Breast epithelium (tissue), 4 donors: ENCODE measurements at regions not wholly inside any gene's neighbourhood (a gene's known extent, or its start where the extent isn't known, plus 50 kb on each side); places are given as distances from the start of the nearest gene placed in this dataset.

Source experiments
- DNase-seq, 2 donors: peaks; one replicate each; pipeline ENCODE4 v3.0.0-alpha.2; 2019; ENCODE audit warnings: low spot score in 2 of 2
- H3K27ac ChIP-seq, 2 donors: fragments of 200-600 bp; sonication (generic) in 1 of 2; one replicate each; pipeline ENCODE4 v1.5.1; 2016 to 2019; ENCODE audit warnings: mild to moderate bottlenecking in 1 of 2
- H3K27me3 ChIP-seq, 2 donors: fragments of 200-600 bp; sonication (generic) in 1 of 2; one replicate each; pipeline versions ENCODE4 v1.5.1 to v1.6.0; 2017 to 2019; ENCODE audit warnings: control low read depth in 1 of 2, mild to moderate bottlenecking in 1 of 2
- H3K36me3 ChIP-seq: fragments of 200-600 bp; one replicate; pipeline ENCODE4 v1.5.1; 2019
- H3K4me1 ChIP-seq, 2 donors: fragments of 200-600 bp; sonication (generic); one replicate each; pipeline ENCODE4 v1.5.1; 2016 to 2019; ENCODE audit warnings: control low read depth in 1 of 2
- H3K4me3 ChIP-seq, 3 donors: fragments of 200-600 bp; sonication (generic); 1 replicate in 2 of 3; 2 replicates in 1 of 3; pipeline ENCODE4 v1.5.1; 2016 to 2019; ENCODE audit warnings: mild to moderate bottlenecking in 3 of 3, moderate library complexity in 2 of 3
- H3K9me3 ChIP-seq, 2 donors: fragments of 200-600 bp; sonication (generic) in 1 of 2; one replicate each; pipeline ENCODE4 v1.5.1; 2016 to 2019; ENCODE audit warnings: control low read depth in 1 of 2
- POLR2A ChIP-seq: fragments of 450-650 bp; IDR thresholded peaks from one replicate; pipeline ENCODE4 v1.6.1; 2016; ENCODE audit warnings: antibody characterized with exemption, mild to moderate bottlenecking, moderate library complexity
- POLR2AphosphoS5 ChIP-seq, 3 donors: sonication (generic); formaldehyde crosslinking; IDR thresholded peaks; one replicate each; pipeline ENCODE4 v1.6.1; 2017; ENCODE audit warnings: antibody characterized with exemption in 3 of 3
- intact Hi-C: fragments of 100-400 bp; cut with DNase I; formaldehyde crosslinking; loops from one replicate; pipeline ENCODE4 v1.15.1; 2023; ENCODE audit warnings: low total_unique reads
- TF ChIP-seq, protein P1 (sequence below), 3 donors: fragments of 450-650 bp; IDR thresholded peaks; one replicate each; pipeline ENCODE4 v1.5.1; 2016 to 2017; ENCODE audit warnings: antibody characterized with exemption in 3 of 3, mild to moderate bottlenecking in 3 of 3, moderate library complexity in 3 of 3

DNA sequence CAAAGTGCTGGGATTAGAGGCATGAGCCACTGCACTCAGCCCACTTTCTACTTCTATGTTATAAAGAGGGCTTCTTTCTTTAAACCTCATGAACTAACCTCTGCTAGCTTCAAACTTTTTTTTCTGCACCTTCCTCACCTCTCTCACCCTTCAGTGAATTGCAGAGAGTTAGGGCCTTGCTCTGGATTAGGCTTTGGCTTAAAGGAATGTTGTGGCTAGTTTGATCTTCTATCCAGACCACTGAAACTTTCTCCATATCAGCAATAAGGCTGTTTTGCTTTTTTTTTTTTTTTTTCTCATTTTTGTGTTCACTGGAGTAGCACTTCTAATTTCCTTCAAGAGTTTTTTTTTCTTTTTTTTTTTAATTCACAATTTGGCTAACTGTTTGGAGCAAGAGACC is 216.4 kb upstream of the MAP3K1 start:
- no peak for DNase-seq
- TF ChIP-seq POLR2AphosphoS5 (IDR thresholded peaks at IDR 0.05) (no peak), POLR2A (no peak)
- TF ChIP-seq, protein P1, sequence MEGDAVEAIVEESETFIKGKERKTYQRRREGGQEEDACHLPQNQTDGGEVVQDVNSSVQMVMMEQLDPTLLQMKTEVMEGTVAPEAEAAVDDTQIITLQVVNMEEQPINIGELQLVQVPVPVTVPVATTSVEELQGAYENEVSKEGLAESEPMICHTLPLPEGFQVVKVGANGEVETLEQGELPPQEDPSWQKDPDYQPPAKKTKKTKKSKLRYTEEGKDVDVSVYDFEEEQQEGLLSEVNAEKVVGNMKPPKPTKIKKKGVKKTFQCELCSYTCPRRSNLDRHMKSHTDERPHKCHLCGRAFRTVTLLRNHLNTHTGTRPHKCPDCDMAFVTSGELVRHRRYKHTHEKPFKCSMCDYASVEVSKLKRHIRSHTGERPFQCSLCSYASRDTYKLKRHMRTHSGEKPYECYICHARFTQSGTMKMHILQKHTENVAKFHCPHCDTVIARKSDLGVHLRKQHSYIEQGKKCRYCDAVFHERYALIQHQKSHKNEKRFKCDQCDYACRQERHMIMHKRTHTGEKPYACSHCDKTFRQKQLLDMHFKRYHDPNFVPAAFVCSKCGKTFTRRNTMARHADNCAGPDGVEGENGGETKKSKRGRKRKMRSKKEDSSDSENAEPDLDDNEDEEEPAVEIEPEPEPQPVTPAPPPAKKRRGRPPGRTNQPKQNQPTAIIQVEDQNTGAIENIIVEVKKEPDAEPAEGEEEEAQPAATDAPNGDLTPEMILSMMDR (IDR thresholded peaks at IDR 0.05): no peak
- H3K4me1 ChIP-seq: no peaks in the 10 kb centered on the region
- intact Hi-C loops: no loop called here
- no peaks in the 10 kb centered on the region for H3K27me3 ChIP-seq
- H3K36me3 ChIP-seq: no peaks in the 10 kb centered on the region
- no peak overlapping the region for H3K4me3 ChIP-seq
- H3K27ac ChIP-seq: no peak overlapping the region
- no peaks in the 10 kb centered on the region for H3K9me3 ChIP-seq

GRCh38 chr5:56596155-56596554 is 219.2 kb upstream of the MAP3K1 start:
- intact Hi-C loops: no loop called here
- H3K27ac ChIP-seq: no peak overlapping the region
- no peaks in the 10 kb centered on the region for H3K9me3 ChIP-seq
- no peaks in the 10 kb centered on the region for H3K27me3 ChIP-seq
- no peak overlapping the region for H3K4me3 ChIP-seq
- no peak for DNase-seq
- H3K4me1 ChIP-seq: no peaks in the 10 kb centered on the region
- no peaks in the 10 kb centered on the region for H3K36me3 ChIP-seq
- no peak for TF ChIP-seq POLR2AphosphoS5 (IDR thresholded peaks at IDR 0.05)
- no peak for TF ChIP-seq POLR2A
- TF ChIP-seq, protein P1 (IDR thresholded peaks at IDR 0.05): no peak

DNA sequence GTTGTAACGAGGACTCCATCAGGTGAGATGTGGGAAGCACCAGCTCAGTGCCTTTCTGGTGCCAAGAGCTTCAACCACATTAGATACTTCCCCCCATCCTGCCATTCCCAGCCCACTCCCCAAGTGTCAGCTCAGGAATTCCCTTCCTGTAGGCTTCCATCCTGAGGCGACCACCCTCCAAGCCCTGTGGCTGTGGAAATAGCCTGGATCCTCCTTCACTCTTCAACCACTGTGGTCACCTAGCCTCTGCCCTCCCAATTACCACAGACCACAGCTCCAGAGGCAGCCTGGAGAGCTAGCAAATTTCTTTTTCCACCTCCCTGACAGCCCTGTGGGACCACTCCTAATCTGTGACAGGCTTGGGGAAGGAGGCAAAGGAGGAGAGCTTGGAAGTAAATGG is 219.8 kb upstream of the MAP3K1 start:
- intact Hi-C loops: no loop called here
- no peaks in the 10 kb centered on the region for H3K27me3 ChIP-seq
- H3K4me3 ChIP-seq: no peak overlapping the region
- DNase-seq: no peak
- no peaks in the 10 kb centered on the region for H3K9me3 ChIP-seq
- H3K27ac ChIP-seq: no peak overlapping the region
- no peaks in the 10 kb centered on the region for H3K36me3 ChIP-seq
- TF ChIP-seq POLR2A: no peak
- no peak for TF ChIP-seq POLR2AphosphoS5 (IDR thresholded peaks at IDR 0.05)
- TF ChIP-seq, protein P1 (IDR thresholded peaks at IDR 0.05): no peak
- no peaks in the 10 kb centered on the region for H3K4me1 ChIP-seq

GRCh38 chr5:56594792-56595191 is 220.6 kb upstream of the MAP3K1 start:
- intact Hi-C loops: no loop called here
- TF ChIP-seq, protein P1 (IDR thresholded peaks at IDR 0.05): no peak
- TF ChIP-seq POLR2A: no peak
- no peak for TF ChIP-seq POLR2AphosphoS5 (IDR thresholded peaks at IDR 0.05)
- Histone ChIP-seq H3K9me3 (no peaks in the 10 kb centered on the region), H3K27me3 (no peaks in the 10 kb centered on the region), H3K36me3 (no peaks in the 10 kb centered on the region), H3K4me1 (no peaks in the 10 kb centered on the region), H3K27ac (no peak overlapping the region), H3K4me3 (no peak overlapping the region)
- no peak for DNase-seq

DNA sequence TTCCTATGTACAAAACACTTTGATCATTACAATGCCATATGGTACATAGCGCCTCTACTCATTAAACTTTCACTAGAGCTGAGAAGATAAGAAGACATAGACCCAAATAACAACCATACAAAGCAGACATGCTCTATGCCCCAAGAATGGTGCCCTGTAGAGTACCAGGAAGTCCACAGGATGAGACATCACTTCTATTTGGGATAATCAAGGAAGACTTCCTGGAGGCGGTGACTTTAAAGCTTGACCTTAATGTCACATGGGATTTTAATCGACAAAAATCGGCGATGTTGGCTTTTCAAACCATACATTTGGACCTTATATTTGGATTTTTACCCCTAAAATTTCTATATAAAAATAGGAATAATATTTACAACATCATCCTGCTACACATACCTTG is 224.3 kb upstream of the MAP3K1 start:
- Histone ChIP-seq H3K27ac (no peak overlapping the region), H3K27me3 (no peaks in the 10 kb centered on the region), H3K4me3 (no peak overlapping the region), H3K9me3 (no peaks in the 10 kb centered on the region), H3K36me3 (no peaks in the 10 kb centered on the region), H3K4me1 (no peaks in the 10 kb centered on the region)
- intact Hi-C loops: no loop called here
- TF ChIP-seq POLR2AphosphoS5 (IDR thresholded peaks at IDR 0.05): no peak
- no peak for DNase-seq

GRCh38 chr5:56589481-56589860 is 225.9 kb upstream of the MAP3K1 start:
- TF ChIP-seq POLR2AphosphoS5 (IDR thresholded peaks at IDR 0.05): no peak
- TF ChIP-seq POLR2A: no peak
- TF ChIP-seq, protein P1 (IDR thresholded peaks at IDR 0.05): no peak
- no peak for DNase-seq
- intact Hi-C loops: no loop called here
- no peak overlapping the region for H3K4me3 ChIP-seq
- H3K27me3 ChIP-seq: no peaks in the 10 kb centered on the region
- H3K4me1 ChIP-seq: peaks cover 0 to 7% of the 10 kb centered on the region in 2 donors
- no peak overlapping the region for H3K27ac ChIP-seq
- H3K9me3 ChIP-seq: peaks cover 0 to 2% of the 10 kb centered on the region in 2 donors
- H3K36me3 ChIP-seq: no peaks in the 10 kb centered on the region
